Hippocampal formation (tissue), 2 donors: ENCODE measurements at regions not wholly inside any gene's neighbourhood (a gene's known extent, or its start where the extent isn't known, plus 50 kb on each side); places are given as distances from the start of the nearest gene placed in this dataset.

Experiments
- DNase-seq, 2 donors: peaks; one replicate each; lab custom pipeline; 2025; lab: John Stamatoyannopoulos, UW

DNA sequence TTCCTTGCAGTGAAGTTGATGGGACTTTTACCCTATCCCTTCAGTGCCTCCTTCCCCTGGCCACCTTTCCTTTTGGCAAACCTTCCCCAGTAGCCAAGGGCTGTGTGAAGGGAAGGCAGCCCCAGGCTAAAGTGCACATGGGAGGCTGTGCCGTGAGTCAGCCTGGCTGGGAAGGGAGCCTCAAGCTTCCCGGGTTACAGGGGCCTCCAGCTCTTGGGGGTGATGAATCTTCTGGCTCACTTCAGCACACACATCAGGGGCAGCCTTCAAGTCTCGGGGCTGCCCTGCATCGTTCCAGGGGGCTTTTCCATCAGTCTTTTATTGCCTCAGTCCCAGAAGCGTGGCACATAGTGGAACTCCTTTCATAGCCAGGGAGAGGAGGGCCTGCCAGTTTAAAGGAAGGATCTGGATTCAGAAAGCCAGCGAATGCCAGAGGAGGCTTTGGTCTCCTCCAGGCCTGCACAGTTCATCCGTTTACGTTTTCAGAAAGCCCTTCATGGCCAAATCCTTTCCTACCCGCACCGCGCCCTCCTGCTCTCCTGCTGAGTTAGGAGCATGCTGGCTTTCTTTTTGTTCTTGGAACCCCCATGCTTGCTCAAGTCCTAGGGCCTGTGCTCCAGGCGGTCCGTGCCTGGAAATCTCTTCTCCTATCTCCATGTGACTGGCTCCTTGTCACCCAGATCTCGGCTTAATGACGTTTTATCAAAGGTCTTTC, 134.8 kb upstream of the KLF4 start:
- no peak for DNase-seq

DNA sequence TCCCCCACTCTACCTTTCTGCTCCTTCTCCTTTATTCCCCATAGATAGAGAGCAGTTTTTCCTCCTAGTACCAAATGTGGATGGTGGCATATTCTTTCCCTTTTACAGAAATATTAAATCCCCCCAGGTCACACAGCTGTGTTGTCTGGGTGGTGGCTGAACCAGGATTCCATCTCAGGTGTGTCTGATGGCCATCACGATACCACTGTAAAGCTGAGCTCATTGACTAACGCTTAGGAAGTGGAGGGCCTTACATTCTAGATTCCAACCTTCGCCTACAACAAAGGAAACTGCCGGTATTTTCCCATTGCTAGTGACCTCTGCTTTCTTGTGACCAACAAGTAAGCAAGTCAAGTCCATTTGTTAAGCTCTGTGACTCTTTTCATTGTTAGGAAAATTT, 131.9 kb upstream of the KLF4 start:
- no peak for DNase-seq

DNA sequence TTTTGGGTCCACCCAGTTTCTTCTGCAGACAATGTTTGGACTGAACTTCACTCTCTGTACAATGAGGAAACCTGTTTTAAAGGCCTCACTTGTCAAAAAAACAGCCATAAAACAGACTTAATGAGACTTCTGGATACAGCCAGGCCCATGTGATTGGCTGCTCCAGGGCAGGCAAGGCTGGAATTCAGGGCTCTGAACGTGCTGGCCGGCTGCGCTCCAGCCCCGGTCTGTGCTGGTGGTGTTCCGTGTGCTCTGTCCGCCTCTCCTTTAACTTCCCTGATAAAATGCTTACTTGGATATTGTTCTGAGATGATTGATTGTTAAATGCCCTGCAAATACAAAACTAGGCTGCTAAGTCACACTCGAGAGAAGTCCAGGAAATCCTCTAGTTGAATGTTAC, 131.2 kb upstream of the KLF4 start:
- no peak for DNase-seq

DNA sequence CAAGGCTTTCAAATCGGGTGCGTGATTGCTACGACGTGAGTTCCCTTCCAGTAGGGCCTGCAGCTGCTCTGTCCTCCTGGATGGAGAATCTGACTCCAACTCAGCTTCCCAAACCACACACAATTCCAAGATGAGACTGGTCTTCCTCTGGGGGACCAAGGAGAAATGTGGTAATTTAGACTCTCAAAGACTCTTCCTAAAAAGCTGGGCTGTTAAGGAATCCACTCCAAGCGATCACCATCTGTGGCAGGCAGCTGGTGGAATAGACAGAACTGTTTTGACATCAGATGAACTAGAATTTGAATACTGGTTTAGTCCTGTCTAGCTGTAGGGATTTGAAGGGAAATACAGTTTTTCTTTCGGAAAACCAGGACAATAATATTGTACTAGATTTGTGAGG, 130.7 kb upstream of the KLF4 start:
- DNase-seq = no peak

DNA sequence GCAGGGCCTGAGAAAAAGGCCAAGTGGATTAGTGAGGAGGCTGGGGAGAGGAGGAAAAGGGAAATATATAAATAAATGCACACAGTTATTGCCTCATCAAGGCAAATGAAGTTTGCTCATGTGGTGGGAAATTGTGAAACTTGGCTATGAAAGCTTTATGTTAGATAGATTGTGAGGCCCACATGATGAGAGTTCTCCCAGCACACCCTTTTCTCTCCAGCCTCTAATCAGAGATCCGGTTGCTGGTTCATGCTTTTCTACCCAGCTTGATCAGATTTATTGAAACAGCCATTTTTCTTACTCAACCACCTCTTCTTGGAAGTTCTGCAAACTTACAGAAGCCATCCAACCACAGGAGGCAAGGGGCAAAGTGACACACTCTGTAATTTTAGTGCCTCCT, 125.8 kb upstream of the KLF4 start:
- DNase-seq = no peak

DNA sequence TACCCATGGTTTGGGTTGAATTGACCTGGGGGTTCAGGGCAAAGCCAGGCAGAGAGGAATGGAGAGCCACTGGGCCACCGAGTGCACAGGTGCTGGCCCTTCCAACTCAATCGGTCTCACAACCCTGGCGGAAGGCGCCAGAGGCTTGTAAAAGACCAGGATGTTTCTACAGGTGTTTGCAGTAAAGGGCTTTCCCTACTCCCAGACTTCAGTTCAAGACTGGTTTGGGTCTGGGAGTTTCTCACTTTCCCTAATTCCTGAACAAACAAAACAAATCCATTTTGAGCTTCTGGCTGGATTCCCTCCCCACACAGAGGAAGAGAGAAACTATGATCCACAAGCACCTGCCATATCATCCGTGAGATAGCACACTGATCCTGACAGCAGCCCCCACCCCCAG, 125.2 kb upstream of the KLF4 start:
- DNase-seq = no peak

DNA sequence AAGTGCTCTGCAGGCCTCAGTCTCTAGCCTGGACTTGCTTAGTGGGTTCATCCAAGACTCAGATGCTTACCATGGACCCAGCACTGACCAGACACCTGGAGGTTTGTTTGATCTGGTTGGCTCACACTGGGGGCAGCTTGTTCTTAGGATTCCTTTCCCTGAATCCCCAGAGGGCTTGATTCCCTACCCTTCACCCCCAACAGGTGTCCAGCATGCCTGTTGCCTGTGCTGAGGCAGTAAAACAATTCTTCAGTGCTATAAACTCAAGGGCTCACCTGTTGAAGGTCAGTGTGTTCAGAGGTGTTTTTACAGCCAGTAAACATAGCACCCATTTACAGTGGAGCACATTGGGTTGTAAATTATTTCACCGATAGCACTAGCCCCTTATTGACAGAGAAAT, 123.8 kb upstream of the KLF4 start:
- DNase-seq = no peak

DNA sequence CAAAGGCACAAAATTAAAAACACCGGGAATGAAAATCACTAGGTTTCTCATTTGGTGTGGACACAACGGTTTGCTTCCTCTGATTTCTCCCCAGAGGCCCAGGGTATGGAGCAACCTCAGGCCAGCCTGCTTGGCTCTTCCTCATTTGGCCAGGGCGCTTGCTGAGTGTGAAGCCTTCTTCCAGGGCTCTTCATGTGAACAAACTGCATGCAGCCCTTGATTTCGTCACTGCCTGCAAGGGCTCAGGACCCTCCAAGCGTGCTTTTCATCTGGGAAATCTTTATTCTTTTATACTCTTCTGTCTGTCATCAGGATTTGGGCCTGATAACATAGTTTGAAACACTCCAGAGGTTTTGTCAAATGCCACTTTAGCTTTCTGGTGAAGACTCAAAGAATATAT, 122.6 kb upstream of the KLF4 start:
- peak in 1 of 2 donors; percentile 7 for DNase-seq

DNA sequence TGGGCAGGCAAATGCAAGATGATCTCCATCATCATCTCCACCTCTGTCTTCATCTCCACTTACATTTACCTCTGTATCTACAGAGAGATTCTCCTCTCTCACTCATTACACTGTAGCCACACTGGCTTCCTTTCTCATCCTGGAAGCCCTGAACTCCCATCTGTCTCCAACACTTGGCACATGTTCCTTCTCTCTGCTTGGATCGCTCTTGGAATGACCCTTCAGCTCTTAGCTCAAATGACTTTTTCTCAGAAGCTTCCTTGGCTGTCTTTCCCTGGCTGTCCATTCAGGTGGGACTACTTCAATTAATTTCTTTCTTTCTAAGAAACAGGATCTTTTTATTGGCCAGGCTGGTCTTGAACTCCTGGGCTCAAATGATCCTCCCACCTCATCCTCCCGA, 120.0 kb upstream of the KLF4 start:
- no peak for DNase-seq

DNA sequence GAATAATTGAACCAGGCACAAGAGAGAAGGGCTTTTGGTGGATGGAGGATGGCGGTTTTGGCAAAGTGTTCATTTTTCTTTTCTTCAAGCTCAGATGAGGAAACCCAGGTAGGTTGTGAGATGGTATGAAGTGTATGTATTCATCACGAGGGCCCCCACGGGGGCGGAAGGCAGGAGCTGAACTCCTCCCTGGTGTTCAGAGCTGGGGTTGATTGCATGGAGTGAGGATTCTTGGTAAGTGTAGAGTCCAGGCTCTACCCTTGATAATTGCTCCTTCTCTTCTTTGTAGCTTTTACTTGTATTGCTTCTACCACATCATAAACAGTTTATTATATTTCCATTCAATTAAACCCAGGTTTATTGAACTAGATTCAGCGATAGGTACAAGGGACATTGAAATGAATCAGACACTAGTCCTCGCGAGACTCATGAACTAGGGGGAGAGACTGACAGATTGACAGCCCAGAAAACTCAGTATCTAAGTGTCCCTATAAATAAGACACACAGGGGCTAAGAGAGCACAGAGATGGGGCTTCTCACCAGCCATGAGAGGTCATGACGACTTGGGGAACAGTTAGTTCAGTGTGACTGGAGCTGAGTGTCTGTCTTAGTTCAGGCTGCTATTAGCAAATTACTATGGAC, 116.7 kb upstream of the KLF4 start:
- DNase-seq = no peak

DNA sequence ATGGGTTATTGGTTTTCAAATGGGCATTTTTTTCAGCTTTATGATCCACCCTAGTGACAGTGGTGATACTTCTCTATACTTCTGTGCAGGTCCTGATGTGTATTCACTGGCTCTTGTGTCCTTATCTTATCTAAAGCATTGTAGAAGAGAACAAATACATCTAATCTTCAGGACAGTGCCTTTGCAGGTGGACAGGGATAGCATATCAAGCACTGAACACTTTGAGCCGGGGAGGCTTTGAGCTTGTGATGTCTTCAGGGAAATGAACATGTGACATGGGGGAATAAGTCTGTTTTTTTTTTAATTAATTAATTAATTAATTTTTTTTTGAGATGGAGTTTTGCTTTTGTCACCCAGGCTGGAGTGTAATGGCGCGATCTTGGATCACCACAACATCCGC, 115.5 kb upstream of the KLF4 start:
- no peak for DNase-seq

DNA sequence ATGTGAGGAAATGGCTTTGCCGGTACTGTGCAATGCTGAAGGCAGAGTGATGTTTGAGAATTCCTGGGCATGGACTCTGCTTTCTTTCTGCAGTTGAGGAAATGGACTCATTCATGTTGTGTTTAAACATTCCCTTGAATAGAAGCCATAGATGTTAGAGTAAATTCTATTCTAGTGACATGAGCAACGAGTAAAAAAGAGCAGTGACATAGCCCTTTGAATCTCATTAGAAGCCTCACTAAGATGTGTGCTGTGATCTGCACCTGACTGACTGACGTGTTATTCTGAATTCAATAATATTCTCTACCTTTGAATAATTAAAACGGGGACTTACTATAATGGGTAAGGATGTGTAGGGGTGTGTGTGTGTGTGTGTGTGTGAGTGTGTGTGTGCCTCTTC, 113.7 kb upstream of the KLF4 start:
- no peak for DNase-seq

DNA sequence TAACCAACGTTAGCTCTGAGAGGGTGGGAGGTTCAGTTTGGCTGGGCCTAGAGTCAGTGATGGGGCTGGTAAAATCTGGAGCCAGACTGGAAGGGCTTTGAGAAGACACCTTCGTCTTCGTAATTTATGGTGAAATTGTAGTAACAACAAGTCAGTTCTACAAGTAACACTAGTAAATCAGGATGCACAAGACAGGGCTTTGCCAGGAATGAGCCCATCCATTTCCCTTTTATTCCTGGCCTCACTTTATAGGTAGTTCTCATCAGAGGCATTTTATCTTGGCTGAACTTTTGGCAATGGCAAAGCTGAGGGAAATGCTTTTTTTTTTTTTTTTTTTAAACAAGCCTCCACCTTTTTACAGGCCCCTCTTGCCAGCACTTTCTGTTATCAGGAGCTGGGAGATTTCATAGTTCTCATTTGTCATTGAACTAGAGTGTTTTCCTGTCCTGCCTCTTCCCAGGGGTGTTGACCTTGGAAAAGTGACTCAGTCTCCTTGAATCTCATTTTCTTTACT, 110.5 kb upstream of the KLF4 start:
- no peak for DNase-seq

DNA sequence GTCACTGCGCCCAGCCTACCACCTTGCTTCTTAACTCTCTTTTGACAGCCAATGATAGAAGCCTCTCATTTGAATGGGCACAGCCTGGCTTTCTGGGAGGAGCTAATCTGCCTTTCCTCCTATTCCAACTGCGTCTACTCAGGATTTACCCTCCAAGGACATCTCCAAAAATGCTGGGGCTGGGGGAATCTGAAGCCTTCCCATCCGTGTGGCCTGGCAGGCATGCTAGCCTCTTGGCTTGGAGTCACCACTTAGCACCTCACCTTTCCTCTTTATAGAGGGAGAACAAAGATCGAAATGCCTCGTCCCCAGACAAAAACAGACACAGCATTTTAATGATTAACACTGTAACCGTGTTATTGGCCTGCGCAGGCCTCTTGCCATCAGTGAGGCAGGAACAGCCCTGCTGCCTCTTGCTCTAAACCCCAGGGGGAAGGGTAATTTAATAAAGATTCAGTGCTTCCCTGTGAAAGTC, 108.2 kb upstream of the KLF4 start:
- DNase-seq = no peak

DNA sequence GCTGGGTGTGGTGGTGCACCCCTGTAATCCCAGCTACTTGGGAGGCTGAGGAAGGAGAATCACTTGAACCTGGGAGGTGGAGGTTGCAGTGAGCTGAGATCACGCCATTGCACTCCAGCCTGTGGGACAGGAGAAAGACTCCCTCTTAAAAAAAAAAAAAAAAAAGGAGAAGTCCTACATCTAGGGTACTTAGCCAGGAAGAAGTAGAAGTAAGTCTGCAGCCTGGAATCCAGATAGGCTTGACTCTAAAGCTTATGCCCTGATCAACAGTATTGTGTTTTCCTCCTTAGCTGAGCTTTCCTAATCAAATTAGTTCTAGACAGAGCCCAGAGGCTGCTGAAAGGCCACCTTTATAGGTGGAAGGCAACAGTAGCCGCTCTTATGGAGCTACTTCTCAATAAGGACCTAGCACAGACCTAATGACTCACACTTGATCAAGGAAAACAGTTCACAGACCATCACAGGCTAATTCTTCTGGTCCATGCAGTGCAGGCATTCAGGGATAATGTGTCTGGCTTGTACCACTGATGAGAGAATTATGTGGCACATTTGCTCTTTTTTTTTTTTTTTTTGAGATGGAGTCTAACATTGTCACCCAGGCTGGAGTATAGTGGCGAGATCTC, 105.5 kb upstream of the KLF4 start:
- no peak for DNase-seq

DNA sequence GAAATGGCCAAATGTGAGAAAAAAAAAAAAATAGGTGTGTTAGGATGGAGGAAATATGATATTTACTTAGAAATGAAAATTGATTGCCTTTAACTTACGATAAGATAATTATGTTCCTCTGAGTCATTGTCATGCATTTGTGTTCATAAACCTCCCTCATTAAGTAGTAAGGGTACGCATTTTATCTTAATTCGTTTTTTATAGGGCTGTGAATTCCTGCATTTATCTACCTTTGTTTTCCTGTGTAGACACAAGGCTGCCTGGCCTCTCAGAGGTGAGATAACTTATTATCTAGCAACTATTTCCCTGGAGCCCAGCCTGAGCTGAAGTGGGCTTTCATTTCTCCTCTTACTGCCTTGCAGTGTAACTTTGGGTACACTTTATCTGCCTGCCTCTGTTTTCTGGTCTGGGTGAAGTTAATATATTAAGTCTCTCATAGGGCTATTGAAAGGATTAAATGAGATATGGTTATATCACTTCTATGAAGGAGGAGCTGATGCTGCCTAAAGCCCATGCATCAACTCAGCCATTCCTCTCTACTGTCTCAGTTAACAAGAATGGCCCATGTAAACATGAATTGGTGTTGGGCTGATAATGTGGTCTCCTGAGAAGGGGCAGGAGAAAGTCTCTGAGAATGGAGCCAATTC, 103.8 kb upstream of the KLF4 start:
- no peak for DNase-seq

DNA sequence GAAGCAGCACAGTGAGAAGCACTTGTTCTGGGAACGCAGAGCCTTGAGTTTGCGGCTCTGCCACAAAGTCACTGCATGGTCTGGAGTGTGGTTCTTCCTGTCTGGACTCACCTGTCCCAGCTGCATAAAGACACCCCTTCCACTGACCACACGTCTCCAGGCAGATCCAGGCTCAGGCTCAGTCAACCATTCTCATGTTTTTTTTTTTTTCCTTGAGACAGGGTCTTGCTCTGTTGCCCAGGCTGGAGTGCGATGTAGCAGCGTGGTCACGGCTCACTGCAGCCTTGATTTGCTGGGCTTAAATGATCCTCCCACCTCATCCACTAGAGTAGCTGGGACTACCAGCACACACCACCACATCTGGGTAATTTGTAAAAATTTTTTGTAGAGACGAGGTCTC, 102.9 kb upstream of the KLF4 start:
- DNase-seq = no peak

DNA sequence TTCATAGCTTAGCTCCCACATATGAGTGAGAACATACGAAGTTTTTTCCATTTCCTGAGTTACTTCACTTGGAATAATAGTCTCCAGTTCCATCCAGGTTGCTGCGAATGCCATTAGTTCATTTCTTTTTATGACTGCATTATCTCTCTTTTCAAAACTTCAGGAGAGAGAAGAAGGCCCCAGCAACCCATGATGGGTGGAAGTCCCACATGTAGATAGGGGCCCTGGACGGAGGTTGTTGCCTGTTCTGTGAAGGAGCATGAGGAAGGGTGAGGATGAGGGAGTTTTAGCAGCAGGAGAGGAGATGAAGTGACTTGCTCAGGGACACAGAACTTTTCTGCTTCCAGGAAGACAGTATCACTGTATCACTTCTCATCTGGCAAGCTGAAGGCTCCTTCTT, 102.2 kb upstream of the KLF4 start:
- no peak for DNase-seq

DNA sequence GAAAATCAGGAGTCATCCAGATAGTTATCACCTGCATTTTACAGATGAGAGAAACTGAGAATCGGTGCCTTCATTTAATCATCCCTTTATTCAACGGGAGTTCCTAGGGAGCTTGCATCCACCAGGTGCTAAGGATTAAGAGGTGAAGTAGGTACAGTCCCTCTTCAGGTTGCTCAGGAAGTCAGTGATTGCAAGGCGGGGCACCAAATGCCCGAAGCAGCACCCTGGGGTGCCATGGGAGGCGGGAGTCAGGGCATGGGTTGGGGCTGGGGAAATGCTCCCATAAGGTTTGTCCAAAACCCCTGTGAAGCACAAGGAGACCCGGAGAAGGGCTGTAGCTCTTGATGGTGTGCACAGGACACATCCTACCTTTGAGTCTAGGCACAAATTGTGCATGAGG, 98.8 kb upstream of the KLF4 start:
- DNase-seq = no peak

DNA sequence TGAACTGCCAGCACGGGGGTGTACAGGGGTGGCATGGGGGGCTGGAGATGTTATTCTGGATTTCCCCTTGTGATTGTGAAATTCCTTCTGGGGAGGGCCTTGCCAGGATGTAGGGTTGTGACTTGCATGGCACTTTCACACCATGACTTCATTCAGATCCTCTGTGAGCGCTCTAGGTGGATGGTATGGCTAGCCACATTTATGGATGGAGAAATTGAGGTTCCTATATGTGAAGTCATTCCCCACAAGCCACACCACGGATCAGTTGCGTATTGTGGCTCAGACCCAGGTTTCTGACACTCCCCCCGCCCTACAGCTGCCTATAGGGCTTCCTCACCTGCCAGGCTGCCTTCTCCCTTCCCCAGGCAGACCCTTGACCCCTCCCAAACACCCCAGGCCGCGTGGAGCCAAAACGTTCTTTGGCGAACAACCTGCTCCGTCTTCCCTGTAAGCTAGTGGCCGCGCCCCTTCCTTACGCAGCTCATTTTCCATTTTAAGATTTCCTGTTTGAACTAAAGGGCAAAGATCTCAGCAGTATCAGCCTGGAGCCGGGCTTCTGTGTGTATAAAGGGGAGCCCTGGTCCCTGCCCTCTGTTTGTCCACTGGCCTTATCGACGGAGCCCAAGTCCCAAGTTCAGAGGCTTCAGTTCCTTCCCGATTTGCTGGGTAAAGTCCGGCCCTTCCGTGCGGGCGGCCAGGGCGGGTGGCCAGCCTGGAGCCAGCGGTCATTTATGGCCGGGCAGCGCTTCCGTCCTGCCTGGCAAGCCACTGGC, 97.8 kb upstream of the KLF4 start:
- DNase-seq = no peak

DNA sequence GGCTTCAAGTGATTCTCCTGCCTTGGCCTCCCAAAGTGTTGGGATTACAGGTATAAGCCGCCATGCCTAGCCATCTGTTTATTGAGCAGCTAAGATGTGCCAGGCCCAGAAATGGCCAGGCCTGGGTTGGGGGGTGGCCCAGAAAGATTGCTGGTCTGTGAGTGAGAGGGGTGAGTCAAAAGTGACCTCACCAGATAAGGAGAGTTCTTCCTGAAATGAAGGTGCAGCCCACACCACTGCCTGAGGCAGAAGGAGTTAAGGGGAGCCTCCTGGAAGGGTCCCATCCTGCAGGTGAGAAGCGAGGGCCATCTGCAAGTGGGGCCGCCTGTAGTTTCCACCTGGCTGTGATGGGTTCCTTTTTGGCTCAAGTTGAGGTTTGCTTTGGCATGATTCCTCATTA, 96.9 kb upstream of the KLF4 start:
- DNase-seq = no peak

DNA sequence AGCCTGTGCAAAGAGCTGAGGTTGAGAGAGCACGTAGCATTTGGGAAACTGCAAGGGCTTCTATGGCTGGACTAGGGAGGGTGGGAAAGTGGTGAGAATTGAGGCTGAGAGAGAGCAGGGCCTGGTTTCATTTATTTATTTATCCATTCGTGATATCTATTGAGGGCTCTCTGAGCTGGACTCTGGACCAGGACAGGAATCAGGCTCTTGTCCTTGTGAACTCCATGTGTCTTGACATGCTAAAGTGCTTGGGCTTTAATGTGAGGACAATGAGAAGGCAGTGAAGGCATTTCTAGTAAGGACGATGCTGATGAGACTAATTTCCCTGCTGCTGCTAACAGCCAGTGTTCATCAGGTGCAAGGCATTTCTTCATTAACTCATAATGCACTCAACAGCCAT, 95.9 kb upstream of the KLF4 start:
- no peak for DNase-seq
